HEK293T (cell line): ENCODE measurements at regions not wholly inside any gene's neighbourhood (a gene's known extent, or its start where the extent isn't known, plus 50 kb on each side); places are given as distances from the start of the nearest gene placed in this dataset.

ENCODE experiments used
- CTCF ChIA-PET: fragments of 350-600 bp; formaldehyde crosslinking; extraction: SDS; loops from one replicate; lab custom pipeline; 2021; ENCODE audit warnings: antibody characterized with exemption, inconsistent platforms; lab: Yijun Ruan, JAX
- POLR2A ChIA-PET: fragments of 350-600 bp; formaldehyde crosslinking; extraction: SDS; loops from one replicate; lab custom pipeline; 2020; ENCODE audit warnings: antibody characterized with exemption, inconsistent platforms; lab: Yijun Ruan, JAX
- DNase-seq: peaks from one replicate; pipeline ENCODE4 v3.0.0; 2012; ENCODE audit warnings: mixed read lengths; ENCODE audit errors: extremely low spot score
- ARNT ChIP-seq: fragments of 450-650 bp; IDR thresholded peaks from 2 replicates; pipeline ENCODE4 v1.6.1; 2017; ENCODE audit warnings: mild to moderate bottlenecking
- BHLHE40 ChIP-seq: fragments of 450-650 bp; IDR thresholded peaks from 2 replicates; pipeline ENCODE4 v1.6.1; 2016; ENCODE audit warnings: mild to moderate bottlenecking, moderate library complexity, borderline replicate concordance
- CTBP1 ChIP-seq: fragments of 450-650 bp; IDR thresholded peaks from 2 replicates; pipeline ENCODE4 v1.6.1; 2016; ENCODE audit warnings: borderline replicate concordance
- ELF4 ChIP-seq: fragments of 450-650 bp; IDR thresholded peaks from 2 replicates; pipeline ENCODE4 v1.6.1; 2017; ENCODE audit warnings: antibody characterized with exemption
- FOXA1 ChIP-seq: fragments of 450-650 bp; IDR thresholded peaks from 2 replicates; pipeline ENCODE4 v1.6.1; 2016; ENCODE audit warnings: mild to moderate bottlenecking
- FOXK2 ChIP-seq: fragments of 450-650 bp; IDR thresholded peaks from 2 replicates; pipeline ENCODE4 v1.6.1; 2016; ENCODE audit warnings: mild to moderate bottlenecking
- FOXM1 ChIP-seq: fragments of 450-650 bp; IDR thresholded peaks from 2 replicates; pipeline ENCODE4 v1.6.1; 2017; ENCODE audit warnings: mild to moderate bottlenecking, borderline replicate concordance
- HDGF ChIP-seq: fragments of 450-650 bp; IDR thresholded peaks from 2 replicates; pipeline ENCODE4 v1.6.1; 2017; ENCODE audit warnings: antibody characterized with exemption, borderline replicate concordance
- L3MBTL2 ChIP-seq: fragments of 450-650 bp; conservative IDR thresholded peaks from 2 replicates; pipeline ENCODE4 v1.6.1; 2016; ENCODE audit warnings: mild to moderate bottlenecking
- LEF1 ChIP-seq: fragments of 450-650 bp; IDR thresholded peaks from 2 replicates; pipeline ENCODE4 v1.6.1; 2017; ENCODE audit warnings: mild to moderate bottlenecking, borderline replicate concordance
- NFRKB ChIP-seq: fragments of 450-650 bp; IDR thresholded peaks from 2 replicates; pipeline ENCODE4 v1.6.1; 2016; ENCODE audit warnings: mild to moderate bottlenecking, moderate library complexity
- SP1 ChIP-seq: fragments of 450-650 bp; IDR thresholded peaks from 2 replicates; pipeline ENCODE4 v1.6.1; 2017
- SUZ12 ChIP-seq: fragments of 450-650 bp; IDR thresholded peaks from 2 replicates; pipeline ENCODE4 v1.6.1; 2016; ENCODE audit warnings: mild to moderate bottlenecking
- TARDBP ChIP-seq: fragments of 450-650 bp; IDR thresholded peaks from 2 replicates; pipeline ENCODE4 v1.6.1; 2016
- ZNF384 ChIP-seq: fragments of 450-650 bp; IDR thresholded peaks from 2 replicates; pipeline ENCODE4 v1.6.1; 2016
- TF ChIP-seq, protein P1 (sequence below): fragments of 450-650 bp; IDR thresholded peaks from 2 replicates; pipeline ENCODE4 v1.6.1; 2016

DNA sequence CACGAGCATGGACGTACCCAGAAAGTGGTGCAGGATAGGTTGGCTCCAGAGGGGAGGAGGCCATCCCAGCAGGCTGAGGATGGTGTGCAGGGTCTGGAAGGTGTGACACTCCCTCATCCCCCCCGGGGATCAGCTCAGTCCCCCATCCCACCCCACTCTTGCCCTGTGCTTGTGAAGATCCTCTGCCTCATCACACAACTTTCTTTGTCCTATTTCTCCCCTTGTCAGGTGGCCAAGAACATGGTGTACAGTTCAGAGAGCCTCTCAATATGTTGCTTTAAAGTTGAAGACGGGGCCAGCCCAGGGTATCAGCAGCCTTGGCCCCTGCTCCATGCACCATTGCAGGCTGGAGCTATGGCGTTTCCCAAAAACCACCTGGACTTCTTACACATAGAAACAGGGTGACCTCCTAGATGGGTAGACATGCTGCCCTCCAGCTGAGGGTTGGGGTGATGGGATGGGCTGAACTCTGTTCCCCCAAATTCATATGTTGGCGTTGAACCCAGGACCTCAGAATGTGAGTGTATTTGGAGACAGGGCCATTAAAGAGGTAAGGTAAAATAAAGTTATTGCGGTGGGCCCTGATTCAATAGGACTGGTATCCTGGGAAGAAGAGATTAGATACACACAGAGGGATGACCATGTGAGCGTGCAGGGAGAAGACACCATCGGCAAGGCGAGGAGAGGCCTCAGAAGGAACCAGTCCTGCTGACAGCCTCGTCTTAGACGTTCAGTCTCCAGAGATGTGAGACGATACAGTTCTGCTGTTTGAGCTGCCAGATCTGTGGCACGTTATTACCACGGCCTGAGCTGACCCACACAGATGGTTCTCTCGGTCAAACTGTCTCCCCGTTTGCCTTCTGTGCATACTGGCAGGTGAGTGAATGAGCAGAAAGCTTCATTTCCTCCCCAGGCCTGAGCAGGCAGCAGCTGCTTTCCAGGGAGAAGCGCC lies 272.5 kb downstream of the GADD45G start:
- ChIA-PET CTCF (no interaction called here), POLR2A (no interaction called here)
- TF ChIP-seq BHLHE40 (no peak), SP1 (no peak), CTBP1 (no peak), ARNT (no peak), HDGF (no peak), FOXK2 (no peak), TARDBP (no peak), FOXM1 (no peak), NFRKB (no peak)
- DNase-seq = no peak

DNA sequence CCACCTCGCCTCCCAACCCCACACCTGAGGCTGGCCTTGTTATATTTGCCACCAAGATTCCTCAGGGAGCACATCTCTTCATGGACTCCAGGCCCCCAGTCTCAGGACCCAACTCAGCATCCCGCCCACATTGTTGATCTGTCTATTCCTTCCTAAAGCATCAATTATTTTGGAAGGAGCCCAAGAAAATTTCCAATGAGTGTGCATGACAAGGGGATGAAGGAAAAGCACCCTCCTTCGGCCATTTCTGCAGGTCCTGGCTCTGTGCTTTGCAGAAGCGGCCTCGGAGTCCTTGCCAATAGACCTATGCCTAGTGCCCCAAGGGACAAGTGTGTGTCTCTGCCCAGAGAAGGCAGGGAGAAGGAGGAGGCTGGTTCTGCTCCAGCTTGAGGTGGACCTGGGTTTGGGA lies 273.2 kb downstream of the GADD45G start:
- DNase-seq = no peak
- POLR2A ChIA-PET = no interaction called here
- CTCF ChIA-PET = no interaction called here
- TF ChIP-seq L3MBTL2 (no peak), LEF1 (no peak), FOXK2 (no peak)

DNA sequence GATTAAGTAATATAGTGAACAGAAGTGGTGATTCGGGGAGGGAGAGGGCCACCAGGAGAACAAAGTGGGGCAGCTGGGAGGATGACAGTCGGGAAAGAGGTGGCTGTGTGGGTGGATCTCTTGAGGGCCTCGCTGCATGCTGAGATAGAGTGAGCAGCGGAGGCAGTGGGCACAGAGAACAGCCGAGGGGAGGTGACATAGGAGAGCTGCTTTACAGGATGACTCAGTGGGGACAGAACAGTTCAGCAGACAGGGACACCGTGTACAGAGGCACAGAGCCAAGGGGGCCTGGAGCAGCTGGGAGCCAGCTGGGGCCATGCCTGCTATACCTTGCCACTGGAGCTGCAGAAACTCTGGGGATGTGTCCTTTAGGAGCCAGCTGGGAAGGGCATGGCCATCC lies 273.9 kb downstream of the GADD45G start:
- POLR2A ChIA-PET = no interaction called here
- TF ChIP-seq FOXM1 = no peak
- no peak for DNase-seq
- CTCF ChIA-PET = interaction anchor here (0.5 to 1.2 kb wide), 3 partner anchors 275 to 1573 kb away, joined by 3 to 4 read pairs (median 4); no protein-coding TSS in a partner anchor

DNA sequence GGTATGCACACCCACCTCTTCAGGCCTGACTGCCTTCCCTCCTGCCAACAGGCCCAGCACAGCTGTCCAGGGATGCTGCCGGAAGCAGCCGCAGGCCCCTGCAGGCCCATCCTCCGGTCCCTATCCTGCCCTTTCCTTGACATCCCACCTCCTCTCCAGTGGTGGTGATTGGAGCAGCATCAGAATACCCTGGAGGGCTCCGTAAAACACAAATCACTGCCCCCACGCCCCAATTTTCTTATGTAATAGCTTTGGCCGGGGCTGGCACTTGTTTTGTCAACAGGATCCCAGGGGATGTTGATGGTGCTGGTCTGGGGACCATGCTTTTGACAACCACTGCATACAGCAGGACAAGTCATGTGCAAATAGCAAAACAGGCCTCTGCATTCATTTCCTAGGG lies 274.5 kb downstream of the GADD45G start:
- no peak for DNase-seq
- TF ChIP-seq SP1 (no peak), FOXK2 (no peak), CTBP1 (no peak), L3MBTL2 (no peak), ARNT (no peak), ELF4 (no peak), TARDBP (no peak)
- TF ChIP-seq, protein P1, sequence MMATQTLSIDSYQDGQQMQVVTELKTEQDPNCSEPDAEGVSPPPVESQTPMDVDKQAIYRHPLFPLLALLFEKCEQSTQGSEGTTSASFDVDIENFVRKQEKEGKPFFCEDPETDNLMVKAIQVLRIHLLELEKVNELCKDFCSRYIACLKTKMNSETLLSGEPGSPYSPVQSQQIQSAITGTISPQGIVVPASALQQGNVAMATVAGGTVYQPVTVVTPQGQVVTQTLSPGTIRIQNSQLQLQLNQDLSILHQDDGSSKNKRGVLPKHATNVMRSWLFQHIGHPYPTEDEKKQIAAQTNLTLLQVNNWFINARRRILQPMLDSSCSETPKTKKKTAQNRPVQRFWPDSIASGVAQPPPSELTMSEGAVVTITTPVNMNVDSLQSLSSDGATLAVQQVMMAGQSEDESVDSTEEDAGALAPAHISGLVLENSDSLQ = no peak
- ChIA-PET CTCF (interaction anchor here (1.0 to 1.2 kb wide), 2 partner anchors 275 to 277 kb away, joined by 3 to 4 read pairs; no protein-coding TSS in a partner anchor), POLR2A (no interaction called here)

DNA sequence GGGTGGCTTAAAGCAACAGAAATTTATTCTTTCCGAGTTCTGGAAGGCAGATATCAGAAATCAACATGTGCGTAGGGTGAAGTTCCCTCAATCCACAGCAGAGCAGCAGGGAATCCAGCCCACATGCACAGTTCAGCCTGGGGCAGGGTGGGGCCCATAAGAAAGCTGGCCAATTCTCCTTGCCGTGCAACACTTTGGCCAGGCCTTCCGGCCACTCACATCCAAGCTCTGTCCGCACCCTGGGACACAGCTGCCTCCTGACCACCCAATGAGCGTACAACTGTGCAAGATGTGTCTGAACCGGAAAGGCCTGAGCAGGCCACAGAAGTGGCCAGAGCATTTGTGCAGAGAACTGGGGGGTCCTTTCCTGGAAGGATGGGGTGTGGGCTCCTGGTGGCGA lies 274.9 kb downstream of the GADD45G start:
- ChIA-PET CTCF (interaction anchor here (1.0 to 1.2 kb wide), 2 partner anchors 276 to 277 kb away, joined by 3 to 4 read pairs; no protein-coding TSS in a partner anchor), POLR2A (no interaction called here)
- no peak for DNase-seq
- TF ChIP-seq FOXK2 (no peak), BHLHE40 (no peak), ARNT (no peak)
- TF ChIP-seq, protein P1 = no peak

DNA sequence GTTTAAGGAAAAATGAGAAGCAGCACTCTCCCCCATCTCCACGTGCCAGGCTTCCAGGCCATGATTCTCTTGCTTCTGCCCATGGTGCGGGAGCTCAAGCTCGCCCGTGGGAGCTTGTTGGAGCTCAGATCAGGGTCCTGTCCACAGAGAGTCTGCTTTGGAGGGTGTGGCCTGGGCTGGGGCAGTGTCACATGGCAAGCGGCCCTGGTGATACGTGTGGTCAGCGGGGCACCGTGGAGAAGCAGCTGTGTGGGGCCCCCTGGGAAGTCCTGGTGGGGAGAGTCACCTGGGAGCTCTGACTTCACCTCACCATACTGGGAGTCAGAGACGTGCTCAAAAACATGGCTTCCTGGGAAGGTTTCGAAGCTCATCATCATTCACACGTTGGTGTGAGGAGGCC lies 275.3 kb downstream of the GADD45G start:
- ChIA-PET CTCF (no interaction called here), POLR2A (no interaction called here)
- DNase-seq = no peak
- TF ChIP-seq HDGF (no peak), SUZ12 (no peak), LEF1 (no peak), ARNT (no peak)

DNA sequence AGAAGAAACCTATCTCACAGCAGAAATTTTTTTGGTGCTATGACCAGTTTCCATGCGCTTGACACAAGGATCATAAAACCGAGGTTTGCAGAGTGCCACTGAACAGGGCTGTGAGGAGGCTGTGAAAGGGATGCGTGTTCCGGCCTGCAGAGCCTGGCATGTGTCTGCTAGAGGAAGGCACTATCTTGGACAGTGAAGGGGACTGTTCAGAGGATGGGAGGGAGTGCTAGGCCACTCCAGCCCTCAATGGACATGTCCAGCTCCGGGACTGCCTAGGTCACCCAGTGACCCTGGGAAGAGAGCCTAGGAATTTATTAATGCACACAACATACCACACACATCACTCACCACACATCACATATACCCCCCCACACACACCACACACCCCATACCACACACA lies 275.9 kb downstream of the GADD45G start:
- no peak for DNase-seq
- TF ChIP-seq BHLHE40 = no peak
- no peak for TF ChIP-seq L3MBTL2
- TF ChIP-seq, protein P1 = no peak
- TF ChIP-seq SUZ12 = no peak
- no peak for TF ChIP-seq FOXK2
- no peak for TF ChIP-seq FOXM1
- TF ChIP-seq CTBP1 = no peak
- no peak for TF ChIP-seq ELF4
- TF ChIP-seq HDGF = no peak
- TF ChIP-seq ZNF384 = no peak
- TF ChIP-seq TARDBP = no peak
- no peak for TF ChIP-seq LEF1
- no peak for TF ChIP-seq SP1
- TF ChIP-seq FOXA1 = no peak
- no peak for TF ChIP-seq ARNT
- TF ChIP-seq NFRKB = no peak
- ChIA-PET CTCF (no interaction called here), POLR2A (no interaction called here)
